Prostate gland (tissue), 2 donors: ENCODE measurements at regions not wholly inside any gene's neighbourhood (a gene's known extent, or its start where the extent isn't known, plus 50 kb on each side); places are given as distances from the start of the nearest gene placed in this dataset.

Source experiments
- DNase-seq: peaks from one replicate; pipeline ENCODE4 v3.0.0-alpha.2; 2019; ENCODE audit warnings: low spot score
- H3K27ac ChIP-seq, 2 donors: fragments of 200-600 bp; sonication (generic); 2 replicates each; pipeline ENCODE4 v1.5.1; 2017 to 2019
- H3K27me3 ChIP-seq: fragments of 200-600 bp; sonication (generic); replicated peaks from 2 replicates; pipeline ENCODE4 v1.5.1; 2019; ENCODE audit not compliant: insufficient read depth
- H3K36me3 ChIP-seq, 2 donors: fragments of 200-600 bp; sonication (generic); 1 replicate in 1 of 2; 2 replicates in 1 of 2; pipeline versions ENCODE4 v1.5.1 to v1.8.1; 2017 to 2019
- H3K4me1 ChIP-seq: fragments of 200-600 bp; sonication (generic); replicated peaks from 2 replicates; pipeline ENCODE4 v1.5.1; 2019
- H3K4me3 ChIP-seq, 2 donors: fragments of 200-600 bp; sonication (generic); 2 replicates each; pipeline ENCODE4 v1.5.1; 2017 to 2019
- H3K9me3 ChIP-seq: fragments of 200-600 bp; sonication (generic); 2 replicates; pipeline ENCODE4 v1.5.1; 2017
- CTCF ChIP-seq, 4 experiments: fragments of 200-600 bp in 2 of 4; fragments of 450-650 bp in 2 of 4; sonication (generic) in 2 of 4; IDR thresholded peaks; 1 replicate in 3 of 4; 2 replicates in 1 of 4; pipeline ENCODE4 v1.5.1; 2016 to 2019; ENCODE audit warnings: antibody characterized with exemption in 4 of 4, mild to moderate bottlenecking in 2 of 4, moderate library complexity in 2 of 4
- POLR2A ChIP-seq: fragments of 450-650 bp; IDR thresholded peaks from one replicate; pipeline ENCODE4 v1.6.1; 2016; ENCODE audit warnings: antibody characterized with exemption, mild to moderate bottlenecking
- POLR2AphosphoS5 ChIP-seq: sonication (generic); formaldehyde crosslinking; IDR thresholded peaks from one replicate; pipeline ENCODE4 v1.6.1; 2017; ENCODE audit warnings: antibody characterized with exemption
- WGBS: methylation state at CpG from one replicate; pipeline ENCODE4 v1.1.5; 2018; 5-methylcytosine and 5-hydroxymethylcytosine counted together
- intact Hi-C: fragments of 100-400 bp; cut with DNase I; formaldehyde crosslinking; loops from one replicate; pipeline ENCODE4 v1.14.2; 2022

GRCh38 chr9:38311382-38312270 is 80.9 kb upstream of the ALDH1B1 start:
- Histone ChIP-seq H3K27me3 (no peaks in the 10 kb centered on the region), H3K27ac (no peak overlapping the region), H3K4me1 (no peaks in the 10 kb centered on the region), H3K9me3 (no peaks in the 10 kb centered on the region), H3K36me3 (no peaks in the 10 kb centered on the region), H3K4me3 (no peak overlapping the region)
- intact Hi-C loops: no loop called here
- no peak for TF ChIP-seq CTCF (IDR thresholded peaks at IDR 0.05)
- TF ChIP-seq POLR2A: no peak
- TF ChIP-seq POLR2AphosphoS5: no peak
- 47% methylated on average over 16 of the region's 16 CpGs for WGBS
- no peak for DNase-seq

- no peak for TF ChIP-seq CTCF (IDR thresholded peaks at IDR 0.05)
- TF ChIP-seq POLR2AphosphoS5: no peak
- no peak for TF ChIP-seq POLR2A
- Histone ChIP-seq H3K27me3 (no peaks in the 10 kb centered on the region), H3K27ac (no peak overlapping the region), H3K4me1 (no peaks in the 10 kb centered on the region), H3K9me3 (no peaks in the 10 kb centered on the region), H3K36me3 (no peaks in the 10 kb centered on the region), H3K4me3 (no peak overlapping the region)
- DNase-seq: no peak
- intact Hi-C loops: no loop called here
- 27% methylated on average over 11 of the region's 11 CpGs for WGBS
Observed at GRCh38 chr9:38309324-38310195, 82.9 kb upstream of the ALDH1B1 start.

GRCh38 chr9:38308136-38308535 is 84.4 kb upstream of the ALDH1B1 start:
- Histone ChIP-seq H3K36me3 (no peaks in the 10 kb centered on the region), H3K9me3 (no peaks in the 10 kb centered on the region), H3K27me3 (no peaks in the 10 kb centered on the region), H3K4me3 (no peak overlapping the region), H3K27ac (no peak overlapping the region), H3K4me1 (no peaks in the 10 kb centered on the region)
- WGBS: 98% methylated on average over 4 of the region's 4 CpGs
- TF ChIP-seq CTCF (IDR thresholded peaks at IDR 0.05) (no peak), POLR2A (no peak), POLR2AphosphoS5 (no peak)
- no peak for DNase-seq
- intact Hi-C loops: no loop called here

- Histone ChIP-seq H3K4me3 (no peak overlapping the region), H3K9me3 (no peaks in the 10 kb centered on the region), H3K36me3 (no peaks in the 10 kb centered on the region), H3K27ac (no peak overlapping the region), H3K27me3 (no peaks in the 10 kb centered on the region), H3K4me1 (no peaks in the 10 kb centered on the region)
- DNase-seq: no peak
- 98% methylated on average over 5 of the region's 5 CpGs for WGBS
- TF ChIP-seq POLR2A: no peak
- no peak for TF ChIP-seq POLR2AphosphoS5
- no peak for TF ChIP-seq CTCF (IDR thresholded peaks at IDR 0.05)
- intact Hi-C loops: no loop called here
Observed at GRCh38 chr9:38306899-38307298, 85.6 kb upstream of the ALDH1B1 start.
